DND-41 (cell line): ENCODE measurements at regions not wholly inside any gene's neighbourhood (a gene's known extent, or its start where the extent isn't known, plus 50 kb on each side); places are given as distances from the start of the nearest gene placed in this dataset.

Source experiments
- ATAC-seq: fragments of 200-7000 bp; cut with Tn5 transposase; 3 replicates; pipeline ENCODE4 v1.9.1; 2021; ENCODE audit warnings: low read depth; ENCODE audit not compliant: insufficient read depth
- DNase-seq: peaks from one replicate; pipeline ENCODE4 v3.0.0-alpha.2; 2020
- H2AFZ ChIP-seq: 2 replicates; pipeline ENCODE4 v1.6.0; 2012; ENCODE audit warnings: low read depth, low read length
- H3K27ac ChIP-seq: 2 replicates; pipeline ENCODE4 v1.5.1; 2012; ENCODE audit warnings: low read length, inconsistent platforms
- H3K27me3 ChIP-seq: fragments of 200-600 bp; sonication (generic); 2 replicates; pipeline ENCODE4 v1.6.0; 2012; ENCODE audit warnings: low read length, mild to moderate bottlenecking, inconsistent platforms; ENCODE audit not compliant: insufficient read depth, poor library complexity
- H3K36me3 ChIP-seq: 2 replicates; pipeline ENCODE4 v1.5.1; 2012; ENCODE audit warnings: low read length, inconsistent platforms; ENCODE audit not compliant: insufficient read depth
- H3K4me1 ChIP-seq: 2 replicates; pipeline ENCODE4 v1.5.1; 2012; ENCODE audit warnings: mild to moderate bottlenecking, low read length; ENCODE audit not compliant: insufficient read depth
- H3K4me2 ChIP-seq: 2 replicates; pipeline ENCODE4 v1.6.0; 2012; ENCODE audit warnings: mild to moderate bottlenecking, moderate library complexity, low read length, inconsistent platforms; ENCODE audit not compliant: insufficient read depth
- H3K4me3 ChIP-seq, 2 experiments: fragments of 200-600 bp in 1 of 2; shearing (Covaris generic) in 1 of 2; 2 replicates each; pipeline ENCODE4 v1.5.1; 2012 to 2016; ENCODE audit warnings: inconsistent platforms in 2 of 2, low read length in 2 of 2, mild to moderate bottlenecking in 2 of 2, low read depth in 1 of 2, moderate library complexity in 1 of 2
- H3K79me2 ChIP-seq: 2 replicates; pipeline ENCODE4 v1.6.0; 2012; ENCODE audit warnings: low read length, inconsistent platforms; ENCODE audit not compliant: insufficient read depth
- H3K9ac ChIP-seq: 2 replicates; pipeline ENCODE4 v1.6.0; 2012; ENCODE audit warnings: low read depth, mild to moderate bottlenecking, inconsistent platforms, low read length, moderate library complexity
- H3K9me3 ChIP-seq: 2 replicates; pipeline ENCODE4 v1.5.1; 2012; ENCODE audit warnings: low read length, moderate library complexity, mild to moderate bottlenecking, inconsistent platforms; ENCODE audit not compliant: insufficient read depth, severe bottlenecking
- H4K20me1 ChIP-seq: 2 replicates; pipeline ENCODE4 v1.6.0; 2012; ENCODE audit warnings: low read length; ENCODE audit not compliant: insufficient read depth
- EZH2 ChIP-seq: IDR thresholded peaks from 3 replicates; pipeline ENCODE4 v1.6.1; 2012; ENCODE audit warnings: borderline replicate concordance, low read depth, mild to moderate bottlenecking, moderate library complexity, low read length, inconsistent platforms; ENCODE audit not compliant: severe bottlenecking
- TF ChIP-seq, protein P1 (sequence below): IDR thresholded peaks from 2 replicates; pipeline ENCODE4 v1.5.1; 2012; ENCODE audit warnings: borderline replicate concordance, low read length, moderate library complexity, mild to moderate bottlenecking; ENCODE audit not compliant: poor library complexity, severe bottlenecking; ENCODE audit errors: extremely low read depth

DNA sequence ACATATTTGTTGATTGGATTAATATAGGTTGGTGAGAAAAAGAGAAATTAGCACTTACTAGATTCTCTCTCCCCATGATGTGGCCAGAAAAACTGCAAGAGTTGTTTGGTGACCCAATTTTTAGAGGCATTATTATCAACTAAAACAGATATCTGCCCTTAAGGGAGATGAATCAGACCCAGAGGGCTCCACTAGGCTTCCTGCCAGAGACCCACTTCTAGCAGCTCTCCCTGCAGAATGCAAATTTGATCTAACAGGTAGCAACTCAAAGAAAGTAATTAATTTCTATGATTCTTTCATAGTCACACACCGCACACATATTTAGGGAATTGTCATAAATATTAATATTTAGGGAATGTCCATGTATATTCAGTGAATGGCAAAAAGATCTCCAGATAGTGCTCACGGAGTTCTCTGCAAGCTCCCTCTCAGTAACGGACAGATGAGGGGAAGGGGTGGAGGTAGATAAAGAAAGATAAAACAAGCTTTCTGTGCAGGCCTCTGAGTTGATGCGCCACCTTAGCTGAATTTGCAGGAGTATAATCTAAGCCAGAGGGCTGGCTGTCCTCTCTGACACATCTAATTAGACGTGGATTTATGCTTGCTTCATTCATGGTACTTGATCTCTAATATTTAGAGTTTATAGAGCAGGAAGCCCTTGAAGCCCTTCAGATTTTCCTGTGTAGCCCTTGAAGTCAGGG, 84.1 kb upstream of the CCDC190 start:
- Histone ChIP-seq H3K4me2 (no peak overlapping the region), H3K36me3 (no peaks in the 10 kb centered on the region), H2AFZ (no peak overlapping the region), H3K27me3 (peaks cover 25% of the 10 kb centered on the region), H3K9me3 (no peaks in the 10 kb centered on the region), H3K9ac (no peak overlapping the region), H4K20me1 (no peaks in the 10 kb centered on the region), H3K27ac (no peak overlapping the region), H3K4me1 (no peaks in the 10 kb centered on the region), H3K4me3 (no peak overlapping the region), H3K79me2 (no peaks in the 10 kb centered on the region)
- ATAC-seq (no peak), DNase-seq (no peak)
- no peak for TF ChIP-seq EZH2
- TF ChIP-seq, protein P1, sequence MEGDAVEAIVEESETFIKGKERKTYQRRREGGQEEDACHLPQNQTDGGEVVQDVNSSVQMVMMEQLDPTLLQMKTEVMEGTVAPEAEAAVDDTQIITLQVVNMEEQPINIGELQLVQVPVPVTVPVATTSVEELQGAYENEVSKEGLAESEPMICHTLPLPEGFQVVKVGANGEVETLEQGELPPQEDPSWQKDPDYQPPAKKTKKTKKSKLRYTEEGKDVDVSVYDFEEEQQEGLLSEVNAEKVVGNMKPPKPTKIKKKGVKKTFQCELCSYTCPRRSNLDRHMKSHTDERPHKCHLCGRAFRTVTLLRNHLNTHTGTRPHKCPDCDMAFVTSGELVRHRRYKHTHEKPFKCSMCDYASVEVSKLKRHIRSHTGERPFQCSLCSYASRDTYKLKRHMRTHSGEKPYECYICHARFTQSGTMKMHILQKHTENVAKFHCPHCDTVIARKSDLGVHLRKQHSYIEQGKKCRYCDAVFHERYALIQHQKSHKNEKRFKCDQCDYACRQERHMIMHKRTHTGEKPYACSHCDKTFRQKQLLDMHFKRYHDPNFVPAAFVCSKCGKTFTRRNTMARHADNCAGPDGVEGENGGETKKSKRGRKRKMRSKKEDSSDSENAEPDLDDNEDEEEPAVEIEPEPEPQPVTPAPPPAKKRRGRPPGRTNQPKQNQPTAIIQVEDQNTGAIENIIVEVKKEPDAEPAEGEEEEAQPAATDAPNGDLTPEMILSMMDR = no peak

- ATAC-seq = no peak
- Histone ChIP-seq H3K9me3 (no peaks in the 10 kb centered on the region), H3K27ac (no peak overlapping the region), H3K4me2 (no peak overlapping the region), H3K27me3 (peaks cover 25% of the 10 kb centered on the region), H2AFZ (no peak overlapping the region), H3K9ac (no peak overlapping the region), H3K36me3 (no peaks in the 10 kb centered on the region), H3K4me1 (no peaks in the 10 kb centered on the region), H3K79me2 (no peaks in the 10 kb centered on the region), H3K4me3 (no peak overlapping the region), H4K20me1 (no peaks in the 10 kb centered on the region)
- TF ChIP-seq, protein P1 = no peak
- no peak for TF ChIP-seq EZH2
- DNase-seq = no peak
These were observed 82.6 kb upstream of the CCDC190 start for GRCh38 chr1:162943622-162944021.

- no peak overlapping the region for H3K27ac ChIP-seq
- no peak overlapping the region for H2AFZ ChIP-seq
- H3K4me3 ChIP-seq = no peak overlapping the region
- ATAC-seq = no peak
- H3K9me3 ChIP-seq = no peaks in the 10 kb centered on the region
- no peaks in the 10 kb centered on the region for H3K36me3 ChIP-seq
- no peak overlapping the region for H3K9ac ChIP-seq
- no peak overlapping the region for H3K4me2 ChIP-seq
- H3K27me3 ChIP-seq = peaks cover 25% of the 10 kb centered on the region
- no peaks in the 10 kb centered on the region for H4K20me1 ChIP-seq
- no peak for DNase-seq
- TF ChIP-seq EZH2 = no peak
- TF ChIP-seq, protein P1 = no peak
- no peaks in the 10 kb centered on the region for H3K79me2 ChIP-seq
- H3K4me1 ChIP-seq = no peaks in the 10 kb centered on the region
These were observed 82.1 kb upstream of the CCDC190 start for GRCh38 chr1:162942916-162943559.
